ENCODE measurements at regions not wholly inside any gene's neighbourhood (a gene's known extent, or its start where the extent isn't known, plus 50 kb on each side); places are given as distances from the start of the nearest gene placed in this dataset.

DNA sequence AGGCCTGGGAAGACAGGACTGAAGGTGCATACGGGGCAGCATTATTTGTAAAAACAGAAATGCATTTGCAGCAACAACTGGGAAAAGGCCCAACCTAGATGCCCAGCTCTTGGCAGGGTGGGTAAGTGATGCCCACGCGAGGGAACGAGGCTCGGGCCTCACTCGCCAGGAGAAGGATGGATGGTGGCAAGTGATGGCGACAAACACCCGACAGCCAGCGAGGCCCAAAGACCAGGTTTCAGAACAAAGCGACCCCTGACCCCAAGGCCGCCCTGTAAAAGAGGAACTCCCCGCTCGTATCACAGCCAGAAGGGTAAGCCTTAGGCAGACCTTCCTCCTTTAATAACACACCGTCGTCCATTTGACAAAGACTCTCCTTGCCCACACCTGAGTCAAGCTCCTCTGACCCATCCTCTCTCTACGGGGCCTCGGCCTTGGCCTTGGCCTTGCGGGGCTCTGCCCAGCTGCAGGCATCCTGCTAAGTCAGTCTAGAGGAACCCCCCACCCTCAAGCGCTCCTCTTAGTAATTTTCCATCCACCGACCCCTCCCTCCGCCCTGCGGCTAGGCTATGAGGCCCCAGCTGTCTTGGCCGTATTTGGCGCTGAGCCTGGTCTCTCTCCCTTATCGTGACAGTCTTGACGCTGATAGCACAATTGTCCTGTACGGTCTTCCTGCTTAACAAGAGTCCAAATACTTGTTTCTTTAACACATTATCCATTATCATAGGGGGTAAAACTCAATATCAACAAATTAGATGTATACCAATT lies 80.2 kb downstream of the NCOR2 start:
- intact Hi-C loops (cut with micrococcal nuclease; ENCODE audit: unreplicated experiment) (no loop called here), in situ Hi-C loops (cut with HindIII; ENCODE audit: low pct_unique_long_range_greater_than_20kb, low sequenced_read_pairs) (no loop called here)
- Histone ChIP-seq H3K4me3 (ENCODE audit: low read depth in 2 of 2, low read length in 2 of 2) (no peak overlapping the region), H3K4me1 (ENCODE audit: control insufficient read depth, insufficient read depth, low read length) (peaks cover 22% of the 10 kb centered on the region), H3K27ac (ENCODE audit: low read length) (no peak overlapping the region), H3K9me3 (ENCODE audit: control insufficient read depth, insufficient read depth, low read depth, low read length) (no peaks in the 10 kb centered on the region), H3K36me3 (ENCODE audit: control insufficient read depth, insufficient read depth, low read length) (peaks cover 2% of the 10 kb centered on the region), H3K27me3 (ENCODE audit: control insufficient read depth, insufficient read depth, low read length) (no peaks in the 10 kb centered on the region)
- ChIA-PET CTCF (interaction anchor here (0.6 kb wide), 1 partner anchor 332 kb away, joined by 4 read pairs; no protein-coding TSS in a partner anchor), POLR2A (interaction anchor here (0.5 kb wide), 2 partner anchors 22 to 54 kb away, joined by 3 to 4 read pairs; no protein-coding TSS in a partner anchor)
- no peak for DNase-seq (ENCODE audit: low read depth, low spot score)
- BruUV-seq (replicated peaks) = no TSS peak
- no peak for ATAC-seq
- TF ChIP-seq POLR2AphosphoS5 (IDR thresholded peaks at IDR 0.05; ENCODE audit: low read depth, low read length) (no peak), TCF7L2 (IDR thresholded peaks at IDR 0.05; ENCODE audit: low read depth, low read length) (no peak), SIN3A (IDR thresholded peaks at IDR 0.05; ENCODE audit: borderline replicate concordance, insufficient read depth, low read depth, low read length) (no peak)
- TF ChIP-seq, protein P1, sequence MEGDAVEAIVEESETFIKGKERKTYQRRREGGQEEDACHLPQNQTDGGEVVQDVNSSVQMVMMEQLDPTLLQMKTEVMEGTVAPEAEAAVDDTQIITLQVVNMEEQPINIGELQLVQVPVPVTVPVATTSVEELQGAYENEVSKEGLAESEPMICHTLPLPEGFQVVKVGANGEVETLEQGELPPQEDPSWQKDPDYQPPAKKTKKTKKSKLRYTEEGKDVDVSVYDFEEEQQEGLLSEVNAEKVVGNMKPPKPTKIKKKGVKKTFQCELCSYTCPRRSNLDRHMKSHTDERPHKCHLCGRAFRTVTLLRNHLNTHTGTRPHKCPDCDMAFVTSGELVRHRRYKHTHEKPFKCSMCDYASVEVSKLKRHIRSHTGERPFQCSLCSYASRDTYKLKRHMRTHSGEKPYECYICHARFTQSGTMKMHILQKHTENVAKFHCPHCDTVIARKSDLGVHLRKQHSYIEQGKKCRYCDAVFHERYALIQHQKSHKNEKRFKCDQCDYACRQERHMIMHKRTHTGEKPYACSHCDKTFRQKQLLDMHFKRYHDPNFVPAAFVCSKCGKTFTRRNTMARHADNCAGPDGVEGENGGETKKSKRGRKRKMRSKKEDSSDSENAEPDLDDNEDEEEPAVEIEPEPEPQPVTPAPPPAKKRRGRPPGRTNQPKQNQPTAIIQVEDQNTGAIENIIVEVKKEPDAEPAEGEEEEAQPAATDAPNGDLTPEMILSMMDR (IDR thresholded peaks at IDR 0.05) = no peak
- TF ChIP-seq, protein P2, sequence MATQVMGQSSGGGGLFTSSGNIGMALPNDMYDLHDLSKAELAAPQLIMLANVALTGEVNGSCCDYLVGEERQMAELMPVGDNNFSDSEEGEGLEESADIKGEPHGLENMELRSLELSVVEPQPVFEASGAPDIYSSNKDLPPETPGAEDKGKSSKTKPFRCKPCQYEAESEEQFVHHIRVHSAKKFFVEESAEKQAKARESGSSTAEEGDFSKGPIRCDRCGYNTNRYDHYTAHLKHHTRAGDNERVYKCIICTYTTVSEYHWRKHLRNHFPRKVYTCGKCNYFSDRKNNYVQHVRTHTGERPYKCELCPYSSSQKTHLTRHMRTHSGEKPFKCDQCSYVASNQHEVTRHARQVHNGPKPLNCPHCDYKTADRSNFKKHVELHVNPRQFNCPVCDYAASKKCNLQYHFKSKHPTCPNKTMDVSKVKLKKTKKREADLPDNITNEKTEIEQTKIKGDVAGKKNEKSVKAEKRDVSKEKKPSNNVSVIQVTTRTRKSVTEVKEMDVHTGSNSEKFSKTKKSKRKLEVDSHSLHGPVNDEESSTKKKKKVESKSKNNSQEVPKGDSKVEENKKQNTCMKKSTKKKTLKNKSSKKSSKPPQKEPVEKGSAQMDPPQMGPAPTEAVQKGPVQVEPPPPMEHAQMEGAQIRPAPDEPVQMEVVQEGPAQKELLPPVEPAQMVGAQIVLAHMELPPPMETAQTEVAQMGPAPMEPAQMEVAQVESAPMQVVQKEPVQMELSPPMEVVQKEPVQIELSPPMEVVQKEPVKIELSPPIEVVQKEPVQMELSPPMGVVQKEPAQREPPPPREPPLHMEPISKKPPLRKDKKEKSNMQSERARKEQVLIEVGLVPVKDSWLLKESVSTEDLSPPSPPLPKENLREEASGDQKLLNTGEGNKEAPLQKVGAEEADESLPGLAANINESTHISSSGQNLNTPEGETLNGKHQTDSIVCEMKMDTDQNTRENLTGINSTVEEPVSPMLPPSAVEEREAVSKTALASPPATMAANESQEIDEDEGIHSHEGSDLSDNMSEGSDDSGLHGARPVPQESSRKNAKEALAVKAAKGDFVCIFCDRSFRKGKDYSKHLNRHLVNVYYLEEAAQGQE (IDR thresholded peaks at IDR 0.05; ENCODE audit: insufficient read depth in 1 of 2, low read depth in 2 of 2, low read length in 1 of 2) = no peak

DNA sequence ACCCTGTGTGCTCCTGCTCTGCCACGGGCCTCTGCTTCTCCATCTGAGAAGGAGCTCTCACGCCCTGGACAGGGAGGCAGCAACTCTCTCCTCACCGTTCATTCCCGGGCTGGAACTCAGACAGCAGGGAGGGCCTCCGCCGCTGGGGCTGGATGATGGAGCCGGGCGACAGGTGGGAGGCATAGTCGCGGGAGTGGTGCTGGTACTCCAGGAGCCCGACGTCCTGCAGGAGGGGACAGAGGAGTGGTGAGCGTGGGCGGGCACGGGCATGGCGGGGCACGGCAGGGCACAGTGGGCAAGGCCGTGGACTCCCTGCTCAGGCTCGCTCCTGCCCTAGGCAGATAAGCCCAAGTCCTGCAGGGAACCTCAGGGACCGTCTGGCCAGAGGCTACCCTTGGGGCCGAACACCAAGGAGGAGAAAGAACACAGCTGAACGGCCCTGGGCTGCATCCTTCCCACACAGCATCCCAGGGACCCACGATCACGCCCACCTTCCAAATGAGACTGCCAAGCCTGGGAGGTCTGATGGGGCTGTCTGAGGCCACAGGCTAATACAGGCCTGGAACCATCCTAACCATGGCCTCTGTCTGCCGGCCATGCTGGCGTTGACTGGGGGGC lies 81.0 kb downstream of the NCOR2 start:
- ChIA-PET CTCF (interaction anchor here (0.6 kb wide), 1 partner anchor 333 kb away, joined by 4 read pairs; no protein-coding TSS in a partner anchor), POLR2A (interaction anchor here (0.5 kb wide), 2 partner anchors 23 to 55 kb away, joined by 3 to 4 read pairs; no protein-coding TSS in a partner anchor)
- no peak overlapping the region for H3K4me3 ChIP-seq (ENCODE audit: low read depth in 2 of 2, low read length in 2 of 2)
- no peaks in the 10 kb centered on the region for H3K9me3 ChIP-seq (ENCODE audit: control insufficient read depth, insufficient read depth, low read depth, low read length)
- intact Hi-C loops (cut with micrococcal nuclease; ENCODE audit: unreplicated experiment) (no loop called here), in situ Hi-C loops (cut with HindIII; ENCODE audit: low pct_unique_long_range_greater_than_20kb, low sequenced_read_pairs) (no loop called here)
- no peaks in the 10 kb centered on the region; the same call in none of the 2 replicates for H3K36me3 ChIP-seq (ENCODE audit: control insufficient read depth, insufficient read depth, low read length)
- TF ChIP-seq POLR2AphosphoS5 (IDR thresholded peaks at IDR 0.05; ENCODE audit: low read depth, low read length) (no peak), TCF7L2 (IDR thresholded peaks at IDR 0.05; ENCODE audit: low read depth, low read length) (no peak)
- TF ChIP-seq, protein P2 (IDR thresholded peaks at IDR 0.05; ENCODE audit: insufficient read depth in 1 of 2, low read depth in 2 of 2, low read length in 1 of 2) = no peak
- peaks cover 26% of the 10 kb centered on the region for H3K4me1 ChIP-seq (ENCODE audit: control insufficient read depth, insufficient read depth, low read length)
- DNase-seq (ENCODE audit: low read depth, low spot score) = no peak
- no peaks in the 10 kb centered on the region for H3K27me3 ChIP-seq (ENCODE audit: control insufficient read depth, insufficient read depth, low read length)
- no TSS peak for BruUV-seq (replicated peaks)
- no peak overlapping the region for H3K27ac ChIP-seq (ENCODE audit: low read length)
- no peak for ATAC-seq

All from Panc1 (cell line).